KMS-11 (cell line): ENCODE measurements at regions not wholly inside any gene's neighbourhood (a gene's known extent, or its start where the extent isn't known, plus 50 kb on each side); places are given as distances from the start of the nearest gene placed in this dataset.

ENCODE experiments used
- H2AFZ ChIP-seq: fragments of 200-600 bp; sonication (generic); 2 replicates; pipeline ENCODE4 v1.6.1; 2016; ENCODE audit warnings: antibody characterized with exemption, mixed run types, low read depth
- H3K27ac ChIP-seq: fragments of 200-600 bp; sonication (generic); 2 replicates; pipeline ENCODE4 v1.6.1; 2016; ENCODE audit warnings: mild to moderate bottlenecking, mixed run types
- H3K27me3 ChIP-seq: fragments of 200-600 bp; sonication (generic); 2 replicates; pipeline ENCODE4 v1.6.1; 2017; ENCODE audit warnings: mild to moderate bottlenecking, low read depth, mixed run types, moderate library complexity; ENCODE audit not compliant: insufficient read depth
- H3K36me3 ChIP-seq: fragments of 200-600 bp; sonication (generic); 2 replicates; pipeline ENCODE4 v1.6.1; 2017; ENCODE audit warnings: mild to moderate bottlenecking, mixed run types; ENCODE audit not compliant: insufficient read depth
- H3K4me1 ChIP-seq: fragments of 200-600 bp; sonication (generic); 2 replicates; pipeline ENCODE4 v1.6.1; 2016; ENCODE audit warnings: mild to moderate bottlenecking, low read depth, mixed run types; ENCODE audit not compliant: poor library complexity, severe bottlenecking
- H3K4me2 ChIP-seq: fragments of 200-600 bp; sonication (generic); 2 replicates; pipeline ENCODE4 v1.7.0; 2016; ENCODE audit warnings: mild to moderate bottlenecking, mixed run types
- H3K4me3 ChIP-seq: fragments of 200-600 bp; sonication (generic); IDR thresholded peaks from 2 replicates; pipeline ENCODE4 v1.6.1; 2017; ENCODE audit warnings: low read depth, low read length, mixed read lengths; ENCODE audit not compliant: insufficient read depth
- H3K79me2 ChIP-seq: fragments of 200-600 bp; sonication (generic); 2 replicates; pipeline ENCODE4 v1.6.1; 2016; ENCODE audit warnings: low read depth, mixed run types; ENCODE audit not compliant: insufficient read depth
- H3K9ac ChIP-seq: fragments of 200-600 bp; sonication (generic); 2 replicates; pipeline ENCODE4 v1.6.1; 2016; ENCODE audit warnings: mild to moderate bottlenecking, mixed run types
- H4K20me1 ChIP-seq: fragments of 200-600 bp; sonication (generic); 2 replicates; pipeline ENCODE4 v1.6.1; 2016; ENCODE audit warnings: mild to moderate bottlenecking, mixed run types; ENCODE audit not compliant: insufficient read depth
- CTCF ChIP-seq: fragments of 200-600 bp; sonication (generic); conservative IDR thresholded peaks from 2 replicates; pipeline ENCODE4 v1.6.1; 2017; ENCODE audit warnings: low read depth, mild to moderate bottlenecking, antibody characterized with exemption, low read length, moderate library complexity, mixed read lengths

GRCh38 chr16:62539657-62540056 is 503.4 kb upstream of the CDH8 start:
- Histone ChIP-seq H3K9ac (no peak overlapping the region), H3K27ac (no peak overlapping the region), H4K20me1 (no peaks in the 10 kb centered on the region), H3K4me3 (no peak overlapping the region), H3K4me1 (no peaks in the 10 kb centered on the region), H3K36me3 (no peaks in the 10 kb centered on the region), H3K79me2 (no peaks in the 10 kb centered on the region), H3K27me3 (no peaks in the 10 kb centered on the region), H3K4me2 (no peak overlapping the region), H2AFZ (no peak overlapping the region)
- no peak for TF ChIP-seq CTCF

DNA sequence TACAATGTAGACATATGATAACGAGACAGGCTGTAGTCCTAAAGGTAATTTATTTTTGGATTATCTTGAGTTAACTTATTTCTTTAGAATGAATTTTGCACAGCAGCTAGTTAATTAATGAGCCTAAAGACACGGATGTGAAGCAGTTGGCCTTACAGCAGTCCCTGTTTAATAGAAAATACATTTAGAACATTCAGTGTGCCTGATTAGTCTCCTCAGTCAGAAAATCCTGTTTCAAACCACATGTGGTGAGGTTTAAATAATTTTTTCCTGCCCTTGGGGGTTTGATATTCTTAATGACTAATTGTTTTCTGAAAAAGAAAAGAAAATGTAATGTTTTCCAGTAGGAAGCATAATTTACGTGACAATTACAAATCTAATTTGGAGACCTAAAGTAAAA is 494.2 kb upstream of the CDH8 start:
- no peak overlapping the region for H2AFZ ChIP-seq
- no peaks in the 10 kb centered on the region for H3K79me2 ChIP-seq
- no peaks in the 10 kb centered on the region for H3K27me3 ChIP-seq
- H3K4me1 ChIP-seq = no peaks in the 10 kb centered on the region
- H3K36me3 ChIP-seq = no peaks in the 10 kb centered on the region
- no peak overlapping the region for H3K27ac ChIP-seq
- TF ChIP-seq CTCF = no peak
- no peak overlapping the region for H3K9ac ChIP-seq
- H3K4me3 ChIP-seq = no peak overlapping the region
- no peak overlapping the region for H3K4me2 ChIP-seq
- H4K20me1 ChIP-seq = no peaks in the 10 kb centered on the region

- H4K20me1 ChIP-seq = no peaks in the 10 kb centered on the region
- no peaks in the 10 kb centered on the region for H3K36me3 ChIP-seq
- no peak overlapping the region for H3K9ac ChIP-seq
- no peaks in the 10 kb centered on the region for H3K27me3 ChIP-seq
- no peak overlapping the region for H3K4me3 ChIP-seq
- H3K27ac ChIP-seq = no peak overlapping the region
- no peak overlapping the region for H2AFZ ChIP-seq
- no peaks in the 10 kb centered on the region for H3K79me2 ChIP-seq
- no peaks in the 10 kb centered on the region for H3K4me1 ChIP-seq
- no peak overlapping the region for H3K4me2 ChIP-seq
- no peak for TF ChIP-seq CTCF
Observed at GRCh38 chr16:62516001-62516400, 479.8 kb upstream of the CDH8 start.

DNA sequence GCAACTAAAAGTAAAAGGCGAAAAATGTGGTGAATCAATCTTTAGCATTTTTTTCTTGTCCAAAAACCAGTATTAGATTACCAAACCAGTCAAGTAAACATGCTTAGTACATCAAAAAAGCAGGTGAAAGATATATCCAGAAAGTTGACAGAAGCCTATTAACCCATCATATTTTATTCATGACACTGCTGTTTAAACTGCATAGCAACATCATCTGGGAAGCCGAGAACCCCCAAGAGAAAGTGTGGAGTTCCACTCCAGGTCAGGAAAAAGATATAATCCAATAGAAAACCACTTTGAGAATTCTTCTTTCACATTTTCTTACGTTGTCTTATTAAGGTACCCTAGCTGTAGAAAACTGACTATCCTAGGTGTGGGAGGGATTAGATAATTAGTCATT is 466.8 kb upstream of the CDH8 start:
- Histone ChIP-seq H3K36me3 (no peaks in the 10 kb centered on the region), H3K79me2 (no peaks in the 10 kb centered on the region), H3K27me3 (no peaks in the 10 kb centered on the region), H3K27ac (no peak overlapping the region), H2AFZ (no peak overlapping the region), H3K4me1 (no peaks in the 10 kb centered on the region), H3K4me3 (no peak overlapping the region), H4K20me1 (no peaks in the 10 kb centered on the region), H3K9ac (no peak overlapping the region), H3K4me2 (no peak overlapping the region)
- no peak for TF ChIP-seq CTCF
